Panc1 (cell line): ENCODE measurements at regions not wholly inside any gene's neighbourhood (a gene's known extent, or its start where the extent isn't known, plus 50 kb on each side); places are given as distances from the start of the nearest gene placed in this dataset.

Experiments used
- ATAC-seq: fragments of 200-7000 bp; cut with Tn5 transposase; 2 replicates; pipeline ENCODE4 v1.9.1; 2020; ENCODE audit warnings: mild to moderate bottlenecking, moderate library complexity
- BruUV-seq: library from RNA; stranded (reverse); fragments of 400-500 nt; replicated peaks from 2 replicates; lab custom pipeline; 2021; lab: Mats Ljungman, UMichigan
- CTCF ChIA-PET: fragments of 300-600 bp; sonication (Branson Sonifier 250); formaldehyde crosslinking; loops from one replicate; lab custom pipeline; 2022; ENCODE audit warnings: antibody characterized with exemption; lab: Charles Lee
- POLR2A ChIA-PET: fragments of 300-600 bp; sonication (Branson Sonifier 250); formaldehyde crosslinking; loops from one replicate; lab custom pipeline; 2022; ENCODE audit warnings: antibody characterized with exemption; lab: Charles Lee
- DNase-seq: peaks from one replicate; pipeline ENCODE4 v3.0.0-alpha.2; 2010; ENCODE audit warnings: low read depth, low spot score
- H3K27ac ChIP-seq: 2 replicates; pipeline ENCODE4 v1.5.1; 2011; ENCODE audit warnings: mild to moderate bottlenecking, low read length, inconsistent platforms
- H3K27me3 ChIP-seq: fragments of 200-500 bp; sonication (Bioruptor generic); 2 replicates; pipeline ENCODE4 v1.6.0; 2014; ENCODE audit warnings: low read length, inconsistent platforms; ENCODE audit not compliant: control insufficient read depth, insufficient read depth
- H3K36me3 ChIP-seq: fragments of 200-500 bp; sonication (Bioruptor generic); 2 replicates; pipeline ENCODE4 v1.5.1; 2014; ENCODE audit warnings: inconsistent platforms, mild to moderate bottlenecking, low read length, moderate library complexity; ENCODE audit not compliant: control insufficient read depth, insufficient read depth
- H3K4me1 ChIP-seq: 2 replicates; pipeline ENCODE4 v1.5.1; 2011; ENCODE audit warnings: inconsistent platforms, mild to moderate bottlenecking, low read length, moderate library complexity; ENCODE audit not compliant: control insufficient read depth, insufficient read depth
- H3K4me3 ChIP-seq, 2 experiments: 2 replicates each; pipeline ENCODE4 v1.5.1; 2011 to 2012; ENCODE audit warnings: low read depth in 2 of 2, low read length in 2 of 2, mild to moderate bottlenecking in 2 of 2, inconsistent platforms in 1 of 2, moderate library complexity in 1 of 2
- H3K9me3 ChIP-seq: fragments of 200-500 bp; sonication (Bioruptor generic); 2 replicates; pipeline ENCODE4 v1.5.1; 2014; ENCODE audit warnings: low read depth, mild to moderate bottlenecking, inconsistent platforms, low read length, moderate library complexity; ENCODE audit not compliant: control insufficient read depth, insufficient read depth
- POLR2AphosphoS5 ChIP-seq: IDR thresholded peaks from 2 replicates; pipeline ENCODE4 v1.6.1; 2012; ENCODE audit warnings: mild to moderate bottlenecking, low read depth, low read length, moderate library complexity
- SIN3A ChIP-seq: IDR thresholded peaks from 2 replicates; pipeline ENCODE4 v1.6.1; 2012; ENCODE audit warnings: low read depth, mild to moderate bottlenecking, low read length, moderate library complexity, borderline replicate concordance; ENCODE audit not compliant: insufficient read depth
- TCF7L2 ChIP-seq: IDR thresholded peaks from 2 replicates; pipeline ENCODE4 v1.6.1; 2011; ENCODE audit warnings: mild to moderate bottlenecking, low read depth, low read length, inconsistent platforms
- in situ Hi-C: cut with HindIII; loops from 2 replicates; pipeline ENCODE4 v1.10.0; 2016; ENCODE audit warnings: low sequenced_read_pairs, low pct_unique_long_range_greater_than_20kb
- intact Hi-C: fragments of 100-400 bp; cut with micrococcal nuclease; formaldehyde crosslinking; loops from one replicate; pipeline ENCODE4 v1.10.0; 2022; ENCODE audit not compliant: unreplicated experiment
- TF ChIP-seq, protein P1 (sequence below), 2 experiments: IDR thresholded peaks; 2 replicates each; pipeline ENCODE4 v1.6.1; 2011 to 2012; ENCODE audit warnings: low read depth in 2 of 2, control low read depth in 1 of 2, low read length in 1 of 2, mild to moderate bottlenecking in 1 of 2, moderate library complexity in 1 of 2; ENCODE audit not compliant: insufficient read depth in 1 of 2
- TF ChIP-seq, protein P2 (sequence below): fragments of 450-650 bp; IDR thresholded peaks from 2 replicates; pipeline ENCODE4 v1.5.1; 2017; ENCODE audit warnings: mild to moderate bottlenecking

DNA sequence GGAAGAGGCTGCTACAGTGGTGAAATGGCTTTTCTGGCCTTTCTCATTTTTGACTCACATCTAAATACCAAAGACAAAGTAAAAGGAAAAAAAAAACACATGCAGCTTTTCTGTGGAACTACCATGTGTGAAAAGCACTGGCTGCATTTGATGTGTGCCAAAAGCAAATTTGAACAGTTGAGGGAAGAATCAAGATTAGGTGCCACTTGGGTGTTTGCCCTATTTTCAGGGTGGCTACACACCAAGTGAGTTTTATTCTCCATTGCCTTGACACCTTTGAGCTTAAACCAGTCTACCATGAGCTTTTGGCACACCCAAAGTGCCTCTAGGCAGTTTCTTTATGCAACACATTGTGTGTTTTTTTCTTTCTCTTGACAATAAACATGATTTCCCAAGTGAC is 423.9 kb downstream of the FAM133A start:
- no peak for DNase-seq
- Histone ChIP-seq H3K36me3 (no peaks in the 10 kb centered on the region), H3K27me3 (no peaks in the 10 kb centered on the region), H3K4me1 (no peaks in the 10 kb centered on the region), H3K4me3 (no peak overlapping the region), H3K27ac (no peak overlapping the region), H3K9me3 (no peaks in the 10 kb centered on the region)
- in situ Hi-C loops: no loop called here
- no peak for ATAC-seq
- BruUV-seq: no TSS peak
- POLR2A ChIA-PET: no interaction called here
- CTCF ChIA-PET: no interaction called here
- intact Hi-C loops: no loop called here
- TF ChIP-seq, protein P1, sequence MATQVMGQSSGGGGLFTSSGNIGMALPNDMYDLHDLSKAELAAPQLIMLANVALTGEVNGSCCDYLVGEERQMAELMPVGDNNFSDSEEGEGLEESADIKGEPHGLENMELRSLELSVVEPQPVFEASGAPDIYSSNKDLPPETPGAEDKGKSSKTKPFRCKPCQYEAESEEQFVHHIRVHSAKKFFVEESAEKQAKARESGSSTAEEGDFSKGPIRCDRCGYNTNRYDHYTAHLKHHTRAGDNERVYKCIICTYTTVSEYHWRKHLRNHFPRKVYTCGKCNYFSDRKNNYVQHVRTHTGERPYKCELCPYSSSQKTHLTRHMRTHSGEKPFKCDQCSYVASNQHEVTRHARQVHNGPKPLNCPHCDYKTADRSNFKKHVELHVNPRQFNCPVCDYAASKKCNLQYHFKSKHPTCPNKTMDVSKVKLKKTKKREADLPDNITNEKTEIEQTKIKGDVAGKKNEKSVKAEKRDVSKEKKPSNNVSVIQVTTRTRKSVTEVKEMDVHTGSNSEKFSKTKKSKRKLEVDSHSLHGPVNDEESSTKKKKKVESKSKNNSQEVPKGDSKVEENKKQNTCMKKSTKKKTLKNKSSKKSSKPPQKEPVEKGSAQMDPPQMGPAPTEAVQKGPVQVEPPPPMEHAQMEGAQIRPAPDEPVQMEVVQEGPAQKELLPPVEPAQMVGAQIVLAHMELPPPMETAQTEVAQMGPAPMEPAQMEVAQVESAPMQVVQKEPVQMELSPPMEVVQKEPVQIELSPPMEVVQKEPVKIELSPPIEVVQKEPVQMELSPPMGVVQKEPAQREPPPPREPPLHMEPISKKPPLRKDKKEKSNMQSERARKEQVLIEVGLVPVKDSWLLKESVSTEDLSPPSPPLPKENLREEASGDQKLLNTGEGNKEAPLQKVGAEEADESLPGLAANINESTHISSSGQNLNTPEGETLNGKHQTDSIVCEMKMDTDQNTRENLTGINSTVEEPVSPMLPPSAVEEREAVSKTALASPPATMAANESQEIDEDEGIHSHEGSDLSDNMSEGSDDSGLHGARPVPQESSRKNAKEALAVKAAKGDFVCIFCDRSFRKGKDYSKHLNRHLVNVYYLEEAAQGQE (IDR thresholded peaks at IDR 0.05; ENCODE audit: insufficient read depth in 1 of 2, low read depth in 2 of 2, low read length in 1 of 2): no peak
- TF ChIP-seq, protein P2, sequence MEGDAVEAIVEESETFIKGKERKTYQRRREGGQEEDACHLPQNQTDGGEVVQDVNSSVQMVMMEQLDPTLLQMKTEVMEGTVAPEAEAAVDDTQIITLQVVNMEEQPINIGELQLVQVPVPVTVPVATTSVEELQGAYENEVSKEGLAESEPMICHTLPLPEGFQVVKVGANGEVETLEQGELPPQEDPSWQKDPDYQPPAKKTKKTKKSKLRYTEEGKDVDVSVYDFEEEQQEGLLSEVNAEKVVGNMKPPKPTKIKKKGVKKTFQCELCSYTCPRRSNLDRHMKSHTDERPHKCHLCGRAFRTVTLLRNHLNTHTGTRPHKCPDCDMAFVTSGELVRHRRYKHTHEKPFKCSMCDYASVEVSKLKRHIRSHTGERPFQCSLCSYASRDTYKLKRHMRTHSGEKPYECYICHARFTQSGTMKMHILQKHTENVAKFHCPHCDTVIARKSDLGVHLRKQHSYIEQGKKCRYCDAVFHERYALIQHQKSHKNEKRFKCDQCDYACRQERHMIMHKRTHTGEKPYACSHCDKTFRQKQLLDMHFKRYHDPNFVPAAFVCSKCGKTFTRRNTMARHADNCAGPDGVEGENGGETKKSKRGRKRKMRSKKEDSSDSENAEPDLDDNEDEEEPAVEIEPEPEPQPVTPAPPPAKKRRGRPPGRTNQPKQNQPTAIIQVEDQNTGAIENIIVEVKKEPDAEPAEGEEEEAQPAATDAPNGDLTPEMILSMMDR: no peak
- TF ChIP-seq POLR2AphosphoS5 (no peak), SIN3A (no peak), TCF7L2 (no peak)

DNA sequence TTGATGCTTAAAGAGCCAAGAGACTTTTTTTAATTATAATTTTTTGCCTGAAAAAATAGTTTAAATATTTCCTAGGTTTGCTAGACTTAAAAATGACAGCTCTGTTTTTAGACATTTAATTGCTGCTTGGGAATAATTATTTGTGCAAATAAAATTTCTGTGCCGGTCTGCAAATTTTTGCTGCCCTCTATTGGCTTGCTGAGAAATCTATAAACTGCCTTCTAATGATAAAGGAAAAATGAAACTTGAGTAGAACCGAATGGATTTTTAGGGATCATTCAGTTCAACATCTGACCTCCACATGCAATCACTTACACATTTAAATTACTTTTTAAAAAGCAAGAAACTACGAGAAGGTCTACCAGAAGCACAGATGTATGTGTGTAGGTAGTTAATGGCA is 434.0 kb downstream of the FAM133A start:
- Histone ChIP-seq H3K27ac (no peak overlapping the region), H3K4me3 (no peak overlapping the region), H3K27me3 (no peaks in the 10 kb centered on the region), H3K4me1 (no peaks in the 10 kb centered on the region), H3K36me3 (no peaks in the 10 kb centered on the region), H3K9me3 (no peaks in the 10 kb centered on the region)
- no peak for DNase-seq
- ChIA-PET CTCF (no interaction called here), POLR2A (no interaction called here)
- no TSS peak for BruUV-seq
- ATAC-seq: no peak
- in situ Hi-C loops: no loop called here
- no peak for TF ChIP-seq TCF7L2
- TF ChIP-seq SIN3A: no peak
- TF ChIP-seq, protein P2: peak; percentile 33; the same call in 1 of the 2 replicates
- TF ChIP-seq POLR2AphosphoS5: no peak
- TF ChIP-seq, protein P1 (IDR thresholded peaks at IDR 0.05; ENCODE audit: insufficient read depth in 1 of 2, low read depth in 2 of 2, low read length in 1 of 2): no peak
- intact Hi-C loops: no loop called here
